LNCaP clone FGC (cell line): ENCODE measurements at regions not wholly inside any gene's neighbourhood (a gene's known extent, or its start where the extent isn't known, plus 50 kb on each side); places are given as distances from the start of the nearest gene placed in this dataset.
"Not testable (repeated sequence)": the region's sequence is repeated elsewhere in the genome, so short reads cannot be mapped to it uniquely, and the experiment has no call there.

Experiments used
- DNase-seq: peaks from one replicate; pipeline ENCODE4 v3.0.0-alpha.2; 2011; ENCODE audit warnings: low read depth
- H3K4me3 ChIP-seq: 2 replicates; pipeline ENCODE4 v1.5.1; 2011; ENCODE audit warnings: mild to moderate bottlenecking, low read depth, low read length, control low read depth
- CTCF ChIP-seq: IDR thresholded peaks from 2 replicates; pipeline ENCODE4 v1.5.1; 2012; ENCODE audit warnings: mild to moderate bottlenecking; ENCODE audit not compliant: control insufficient read depth, insufficient read depth; ENCODE audit errors: extremely low read depth

DNA sequence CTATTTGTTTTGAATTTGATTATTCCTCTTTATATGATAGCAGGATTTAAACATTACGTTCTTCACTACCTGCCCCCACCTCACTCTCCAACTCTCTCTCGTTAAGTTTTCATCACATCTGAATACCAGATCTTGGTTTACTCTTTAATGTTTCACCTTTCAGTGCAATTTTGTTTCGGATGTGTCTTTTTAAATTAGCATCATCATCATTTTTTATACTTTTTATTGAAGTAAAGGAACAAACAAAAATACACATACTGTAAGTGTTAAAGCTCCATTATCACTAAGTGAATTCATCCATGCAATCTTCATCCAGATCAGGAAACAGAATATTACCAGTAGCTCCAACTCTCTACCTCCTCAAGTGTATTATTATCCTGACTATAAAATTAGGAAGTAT lies 310.6 kb downstream of the C3orf38 start:
- H3K4me3 ChIP-seq, result no peak overlapping the region
- no peak for TF ChIP-seq CTCF
- DNase-seq, result no peak

DNA sequence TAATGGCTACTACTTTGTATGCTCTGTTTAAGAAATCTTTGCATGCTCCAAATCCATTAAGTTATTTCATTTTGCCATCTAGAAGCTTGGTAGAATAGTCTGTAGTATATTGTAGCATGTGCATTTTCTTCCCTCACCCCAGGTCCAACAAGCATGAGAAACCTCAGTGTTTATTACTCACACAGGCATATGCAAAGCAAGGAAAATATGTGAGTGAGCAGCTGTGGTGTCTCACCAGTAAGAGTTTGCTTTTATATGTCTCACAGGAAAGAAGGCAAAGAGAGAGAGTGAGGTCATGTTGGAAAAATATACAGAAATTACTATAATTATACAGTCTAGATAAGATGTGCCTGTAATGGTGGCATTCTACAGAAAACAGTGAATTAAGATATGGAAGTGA lies 312.5 kb downstream of the C3orf38 start:
- TF ChIP-seq CTCF, result no peak
- H3K4me3 ChIP-seq, result no peak overlapping the region

GRCh38 chr3:88467191-88467590 lies 317.4 kb downstream of the C3orf38 start:
- no peak for TF ChIP-seq CTCF
- no peak overlapping the region for H3K4me3 ChIP-seq
- DNase-seq, result no peak

More for the DNA sequence above, 312.5 kb downstream of the C3orf38 start:
- DNase-seq, result no peak

DNA sequence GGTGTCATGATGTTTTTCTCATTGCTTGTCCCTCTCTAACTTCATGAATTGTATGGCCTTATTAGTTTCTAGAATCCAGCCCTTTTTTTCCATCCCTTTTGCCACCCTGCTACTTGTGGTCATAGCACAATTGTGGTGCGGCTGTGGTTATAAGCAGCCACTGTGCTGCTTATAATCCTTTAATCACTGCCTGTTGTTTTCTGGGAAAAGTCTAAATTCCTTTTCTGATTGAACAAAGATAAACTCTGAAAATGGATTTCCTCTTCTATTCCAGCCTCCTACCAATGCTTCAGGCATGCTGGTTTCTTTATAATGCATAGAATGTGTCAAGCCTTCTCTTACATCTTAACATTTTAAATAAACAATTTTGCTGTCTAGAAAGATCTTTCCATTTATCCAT lies 319.5 kb downstream of the C3orf38 start:
- no peak overlapping the region for H3K4me3 ChIP-seq

GRCh38 chr3:88478460-88478859 lies 328.7 kb downstream of the C3orf38 start:
- H3K4me3 ChIP-seq, result no peak overlapping the region
- TF ChIP-seq CTCF, result no peak
- DNase-seq, result no peak

More for the DNA sequence above, 319.5 kb downstream of the C3orf38 start:
- DNase-seq, result no peak
- no peak for TF ChIP-seq CTCF

GRCh38 chr3:88480822-88481221 lies 331.1 kb downstream of the C3orf38 start:
- no peak overlapping the region for H3K4me3 ChIP-seq
- TF ChIP-seq CTCF, result no peak
- no peak for DNase-seq

GRCh38 chr3:88485001-88485400 lies 335.2 kb downstream of the C3orf38 start:
- no peak overlapping the region for H3K4me3 ChIP-seq
- TF ChIP-seq CTCF, result no peak
- DNase-seq, result no peak

DNA sequence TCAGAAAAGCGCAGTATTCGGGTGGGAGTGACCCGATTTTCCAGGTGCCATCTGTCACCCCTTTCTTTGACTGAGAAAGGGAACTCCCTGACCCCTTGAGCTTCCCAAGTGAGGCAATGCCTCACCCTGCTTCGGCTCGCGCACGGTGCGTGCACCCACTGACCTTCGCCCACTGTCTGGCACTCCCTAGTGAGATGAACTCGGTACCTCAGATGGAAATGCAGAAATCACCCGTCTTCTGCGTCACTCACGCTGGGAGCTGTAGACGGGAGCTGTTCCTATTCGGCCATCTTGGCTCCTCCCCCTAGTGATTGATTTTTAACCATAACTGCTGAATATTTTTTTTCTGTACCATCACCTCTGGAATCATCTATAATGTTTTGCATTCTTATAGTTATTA lies 359.1 kb downstream of the C3orf38 start:
- not testable (repeated sequence) for DNase-seq, H3K4me3 ChIP-seq
